A549 (cell line): ENCODE measurements at regions not wholly inside any gene's neighbourhood (a gene's known extent, or its start where the extent isn't known, plus 50 kb on each side); places are given as distances from the start of the nearest gene placed in this dataset.
A peak's percentile ranks its signal among the peaks of the same experiment; 100 is the strongest.

Experiments
- ATAC-seq, 2 experiments: fragments of 200-7000 bp in 1 of 2; fragments of >200 bp in 1 of 2; cut with Nextera tagmentation in 1 of 2; cut with Tn5 transposase in 1 of 2; 3 replicates each; pipeline versions ENCODE4 v1.8.0 to v1.9.1; 2018 to 2020; ENCODE audit warnings: mild to moderate bottlenecking in 1 of 2, moderate library complexity in 1 of 2
- CTCF ChIA-PET: fragments of 300-600 bp; sonication (Branson Sonifier 250); formaldehyde crosslinking; extraction: SDS; loops from one replicate; lab custom pipeline; 2021; ENCODE audit warnings: antibody characterized with exemption, inconsistent platforms; lab: Yijun Ruan, JAX
- POLR2A ChIA-PET: fragments of 350-600 bp; formaldehyde crosslinking; extraction: SDS; loops from one replicate; lab custom pipeline; 2021; ENCODE audit warnings: antibody characterized with exemption, inconsistent platforms; lab: Yijun Ruan, JAX
- DNase-seq, 2 experiments: peaks; one replicate each; pipeline versions ENCODE4 v3.0.0 to v3.0.0-alpha.2; 2011 to 2016; ENCODE audit warnings: low read depth in 1 of 2, low spot score in 1 of 2
- FAIRE-seq: peaks from 2 replicates; lab custom pipeline; 2011; peaks lifted over from hg19 to GRCh38; lab: Jason Lieb, UNC
- H3K27ac ChIP-seq, 2 experiments: fragments of >200 bp; sonication (Bioruptor Twin); formaldehyde crosslinking; 3 replicates each; pipeline ENCODE4 v1.5.1; 2016 to 2017
- H3K4me1 ChIP-seq: fragments of >200 bp; sonication (Bioruptor Twin); formaldehyde crosslinking; 3 replicates; pipeline ENCODE4 v1.6.1; 2016
- H3K4me2 ChIP-seq: fragments of >200 bp; sonication (Bioruptor Twin); formaldehyde crosslinking; 3 replicates; pipeline ENCODE4 v1.6.1; 2016
- H3K4me3 ChIP-seq: fragments of >200 bp; sonication (Bioruptor Twin); formaldehyde crosslinking; 3 replicates; pipeline ENCODE4 v1.5.1; 2016
- H3K9me3 ChIP-seq: fragments of >200 bp; sonication (Bioruptor Twin); formaldehyde crosslinking; 3 replicates; pipeline ENCODE4 v1.6.1; 2016
- BHLHE40 ChIP-seq: IDR thresholded peaks from 2 replicates; pipeline ENCODE4 v1.6.1; 2012; ENCODE audit warnings: low read depth, low read length, inconsistent platforms
- CBX2 ChIP-seq: fragments of 200-600 bp; sonication (generic); IDR thresholded peaks from 2 replicates; pipeline ENCODE4 v1.6.1; 2016; ENCODE audit warnings: low read depth, mild to moderate bottlenecking, borderline replicate concordance
- CHD2 ChIP-seq: fragments of 150-350 bp; IDR thresholded peaks from 2 replicates; pipeline ENCODE4 v1.6.1; 2014; ENCODE audit warnings: low read length; ENCODE audit not compliant: partially characterized antibody
- CHD4 ChIP-seq: fragments of 200-600 bp; sonication (generic); IDR thresholded peaks from 2 replicates; pipeline ENCODE4 v1.6.1; 2016; ENCODE audit warnings: antibody characterized with exemption, mild to moderate bottlenecking, borderline replicate concordance
- EHF ChIP-seq: fragments of 250-450 bp; sonication (Bioruptor Pico); IDR thresholded peaks from 2 replicates; pipeline ENCODE4 v1.5.0; 2020; ENCODE audit warnings: mild to moderate bottlenecking
- EP300 ChIP-seq, 2 experiments: fragments of >200 bp; sonication (Bioruptor Twin); formaldehyde crosslinking; IDR thresholded peaks; 2 replicates in 1 of 2; 3 replicates in 1 of 2; pipeline ENCODE4 v1.6.1; 2016 to 2017
- ESRRA ChIP-seq: fragments of 150-350 bp; IDR thresholded peaks from 2 replicates; pipeline ENCODE4 v1.6.1; 2014; ENCODE audit warnings: mild to moderate bottlenecking, low read length, borderline replicate concordance
- FOSB ChIP-seq: fragments of 250-450 bp; sonication (Bioruptor Pico); IDR thresholded peaks from 2 replicates; pipeline ENCODE4 v1.5.0; 2020; ENCODE audit warnings: mild to moderate bottlenecking, moderate library complexity
- FOSL2 ChIP-seq, 2 experiments: fragments of 450-650 bp in 1 of 2; fragments of >200 bp in 1 of 2; sonication (Bioruptor Twin) in 1 of 2; formaldehyde crosslinking; IDR thresholded peaks; 2 replicates each; pipeline versions ENCODE4 v1.5.0 to v1.6.1; 2016 to 2020; ENCODE audit warnings: mild to moderate bottlenecking in 1 of 2, moderate library complexity in 1 of 2
- FOXS1 ChIP-seq: fragments of 250-450 bp; sonication (Bioruptor Pico); IDR thresholded peaks from 2 replicates; pipeline ENCODE4 v1.5.0; 2020; ENCODE audit warnings: mild to moderate bottlenecking, moderate library complexity
- HES2 ChIP-seq: fragments of >200 bp; sonication (Bioruptor Twin); formaldehyde crosslinking; IDR thresholded peaks from 2 replicates; pipeline ENCODE4 v1.6.1; 2016
- HEYL ChIP-seq: fragments of 250-450 bp; sonication (Bioruptor Pico); IDR thresholded peaks from 2 replicates; pipeline ENCODE4 v1.8.0; 2021; ENCODE audit warnings: mild to moderate bottlenecking, moderate library complexity
- HMGXB4 ChIP-seq: fragments of 250-450 bp; sonication (Bioruptor Pico); IDR thresholded peaks from 2 replicates; pipeline ENCODE4 v1.5.0; 2021; ENCODE audit warnings: mild to moderate bottlenecking, moderate library complexity, borderline replicate concordance
- HOXB13 ChIP-seq: fragments of 250-450 bp; sonication (Bioruptor Pico); IDR thresholded peaks from 2 replicates; pipeline ENCODE4 v1.5.0; 2020; ENCODE audit warnings: low read depth, mild to moderate bottlenecking, moderate library complexity
- KDM1A ChIP-seq: fragments of 200-600 bp; sonication (generic); IDR thresholded peaks from 2 replicates; pipeline ENCODE4 v1.6.1; 2016; ENCODE audit warnings: low read depth, mild to moderate bottlenecking
- KDM5A ChIP-seq: fragments of 200-600 bp; sonication (generic); IDR thresholded peaks from 2 replicates; pipeline ENCODE4 v1.6.1; 2016; ENCODE audit warnings: antibody characterized with exemption, mild to moderate bottlenecking
- MAFK ChIP-seq: fragments of 450-650 bp; IDR thresholded peaks from 2 replicates; pipeline ENCODE4 v1.6.1; 2014; ENCODE audit not compliant: partially characterized antibody
- MAX ChIP-seq: IDR thresholded peaks from 2 replicates; pipeline ENCODE4 v1.6.1; 2012
- POLR2AphosphoS2 ChIP-seq: conservative IDR thresholded peaks from 2 replicates; pipeline ENCODE4 v1.6.1; 2012; ENCODE audit warnings: low read length, improper control_type of control experiment, inconsistent platforms
- RAD21 ChIP-seq, 2 experiments: fragments of >200 bp in 1 of 2; sonication (Bioruptor Twin) in 1 of 2; formaldehyde crosslinking in 1 of 2; IDR thresholded peaks in 1 of 2; conservative IDR thresholded peaks in 1 of 2; 2 replicates in 1 of 2; 3 replicates in 1 of 2; pipeline ENCODE4 v1.6.1; 2012 to 2018; ENCODE audit warnings: inconsistent platforms in 1 of 2
- RCOR1 ChIP-seq: fragments of 150-350 bp; IDR thresholded peaks from 2 replicates; pipeline ENCODE4 v1.6.1; 2014; ENCODE audit warnings: antibody characterized with exemption, low read length, low read depth
- RFX5 ChIP-seq: fragments of 450-650 bp; IDR thresholded peaks from 2 replicates; pipeline ENCODE4 v1.7.1; 2014; ENCODE audit warnings: antibody characterized with exemption, mild to moderate bottlenecking, moderate library complexity
- RNF2 ChIP-seq: fragments of 200-600 bp; sonication (generic); IDR thresholded peaks from 2 replicates; pipeline ENCODE4 v1.6.1; 2016; ENCODE audit warnings: low read depth, mild to moderate bottlenecking, antibody characterized with exemption, moderate library complexity, borderline replicate concordance
- SMC3 ChIP-seq: fragments of >200 bp; sonication (Bioruptor Twin); formaldehyde crosslinking; IDR thresholded peaks from 3 replicates; pipeline ENCODE4 v1.6.1; 2018; ENCODE audit warnings: inconsistent platforms
- TP53 ChIP-seq: fragments of 250-450 bp; sonication (Bioruptor Pico); IDR thresholded peaks from 2 replicates; pipeline ENCODE4 v1.5.0; 2021; ENCODE audit warnings: mild to moderate bottlenecking, moderate library complexity
- ZNF302 ChIP-seq: fragments of 250-450 bp; sonication (Bioruptor Pico); IDR thresholded peaks from 2 replicates; pipeline ENCODE4 v1.9.0; 2021; ENCODE audit warnings: inconsistent platforms, mild to moderate bottlenecking, moderate library complexity
- WGBS: methylation state at CpG from one replicate; pipeline ENCODE4 v1.1.6; 2017; ENCODE audit errors: missing lambda C conversion rate; 5-methylcytosine and 5-hydroxymethylcytosine counted together

GRCh38 chrX:94162971-94163370 is 489.0 kb downstream of the FAM133A start:
- no peaks in the 10 kb centered on the region for H3K4me1 ChIP-seq
- ChIA-PET CTCF (no interaction called here), POLR2A (no interaction called here)
- FAIRE-seq: no peak
- no peak for DNase-seq
- ATAC-seq: no peak
- H3K4me3 ChIP-seq: no peak overlapping the region
- TF ChIP-seq SMC3 (no peak), KDM1A (no peak), RFX5 (no peak), EP300 (IDR thresholded peaks at IDR 0.05) (no peak), POLR2AphosphoS2 (no peak), TP53 (no peak), FOSB (no peak), MAX (no peak), CHD4 (no peak), KDM5A (no peak), BHLHE40 (no peak), HOXB13 (CRISPR knock-in tag) (no peak), HMGXB4 (no peak), CBX2 (no peak), RAD21 (conservative IDR thresholded peaks at IDR 0.05 in 1 of 2, IDR thresholded peaks at IDR 0.05 in 1 of 2) (no peak), EHF (CRISPR knock-in tag) (no peak), FOSL2 (IDR thresholded peaks at IDR 0.05) (no peak), FOSL2 (CRISPR knock-in tag; IDR thresholded peaks at IDR 0.05) (no peak), MAFK (no peak), ZNF302 (CRISPR knock-in tag) (no peak)
- TF ChIP-seq, all 56 proteins: peak for 0
- WGBS: 17% methylated on average over 2 of the region's 2 CpGs
- no peaks in the 10 kb centered on the region for H3K9me3 ChIP-seq
- no peak overlapping the region for H3K4me2 ChIP-seq
- no peak overlapping the region for H3K27ac ChIP-seq

- no peak for ATAC-seq
- FAIRE-seq: no peak
- H3K4me3 ChIP-seq: no peak overlapping the region
- no peak overlapping the region for H3K27ac ChIP-seq
- no peaks in the 10 kb centered on the region for H3K4me1 ChIP-seq
- no peak overlapping the region for H3K4me2 ChIP-seq
- TF ChIP-seq FOXS1 (CRISPR knock-in tag) (no peak), CBX2 (no peak), ZNF302 (CRISPR knock-in tag) (no peak), EP300 (IDR thresholded peaks at IDR 0.05) (no peak), RAD21 (conservative IDR thresholded peaks at IDR 0.05 in 1 of 2, IDR thresholded peaks at IDR 0.05 in 1 of 2) (no peak), RNF2 (no peak), TP53 (no peak), MAX (no peak), HOXB13 (CRISPR knock-in tag) (no peak), CHD2 (no peak), ESRRA (no peak), BHLHE40 (no peak), RCOR1 (no peak), HES2 (no peak), HEYL (no peak)
- DNase-seq: peak in 1 of 2 experiments; percentile 2
- ChIA-PET CTCF (no interaction called here), POLR2A (no interaction called here)
- 17% methylated on average over 9 of the region's 9 CpGs for WGBS
- no peaks in the 10 kb centered on the region for H3K9me3 ChIP-seq
Observed at GRCh38 chrX:94178145-94178788, 504.3 kb downstream of the FAM133A start.
